GM12878 (cell line): ENCODE measurements at regions not wholly inside any gene's neighbourhood (a gene's known extent, or its start where the extent isn't known, plus 50 kb on each side); places are given as distances from the start of the nearest gene placed in this dataset.
"Not testable (repeated sequence)": the region's sequence is repeated elsewhere in the genome, so short reads cannot be mapped to it uniquely, and the experiment has no call there.

Experiments
- ATAC-seq: fragments of 200-7000 bp; cut with Tn5 transposase; 3 replicates; pipeline ENCODE4 v1.9.1; 2020; ENCODE audit warnings: mild to moderate bottlenecking, moderate library complexity
- BruUV-seq: library from RNA; stranded (reverse); fragments of 400-500 nt; replicated peaks from 2 replicates; lab custom pipeline; 2021; lab: Mats Ljungman, UMichigan
- CTCF ChIA-PET: fragments of 300-600 bp; sonication (Branson Sonifier 250); formaldehyde crosslinking; extraction: SDS; loops from one replicate; lab custom pipeline; 2021; ENCODE audit warnings: inconsistent platforms; lab: Yijun Ruan, JAX
- POLR2A ChIA-PET: fragments of 350-600 bp; formaldehyde crosslinking; extraction: SDS; loops from one replicate; lab custom pipeline; 2021; ENCODE audit warnings: inconsistent platforms; lab: Charles Lee
- RAD21 ChIA-PET: fragments of 300-600 bp; sonication (Branson Sonifier 250); formaldehyde crosslinking; loops from one replicate; lab custom pipeline; 2023; ENCODE audit warnings: antibody characterized with exemption; ENCODE audit not compliant: unreplicated experiment; lab: Charles Lee
- SMC1A ChIA-PET: fragments of 300-600 bp; sonication (Branson Sonifier 250); formaldehyde crosslinking; loops from one replicate; lab custom pipeline; 2023; ENCODE audit not compliant: unreplicated experiment, uncharacterized antibody; lab: Charles Lee
- DNase-seq: peaks from one replicate; pipeline ENCODE4 v3.0.0-alpha.2; 2011; ENCODE audit warnings: low read depth, low spot score
- FAIRE-seq: peaks from 3 replicates; lab custom pipeline; 2011; peaks lifted over from hg19 to GRCh38; lab: Jason Lieb, UNC
- H2AFZ ChIP-seq: 2 replicates; pipeline ENCODE4 v1.6.0; 2011; ENCODE audit warnings: low read depth, low read length, control low read depth; ENCODE audit not compliant: control insufficient read depth
- H3K27ac ChIP-seq: 2 replicates; pipeline ENCODE4 v1.5.1; 2011; ENCODE audit warnings: control low read depth; ENCODE audit not compliant: control insufficient read depth, insufficient read depth
- H3K27me3 ChIP-seq, 2 experiments: replicated peaks in 1 of 2; 2 replicates each; pipeline versions ENCODE4 v1.6.0 to v1.6.1; 2011; ENCODE audit warnings: low read length in 1 of 2; ENCODE audit not compliant: control insufficient read depth in 2 of 2, insufficient read depth in 2 of 2
- H3K36me3 ChIP-seq, 2 experiments: 2 replicates each; pipeline ENCODE4 v1.5.1; 2011; ENCODE audit warnings: low read length in 1 of 2; ENCODE audit not compliant: control insufficient read depth in 2 of 2, insufficient read depth in 2 of 2
- H3K4me1 ChIP-seq: 2 replicates; pipeline ENCODE4 v1.6.1; 2011; ENCODE audit warnings: mild to moderate bottlenecking, low read length, moderate library complexity, mixed read lengths; ENCODE audit not compliant: control insufficient read depth, insufficient read depth
- H3K4me2 ChIP-seq: 2 replicates; pipeline ENCODE4 v1.6.0; 2011; ENCODE audit warnings: control low read depth; ENCODE audit not compliant: control insufficient read depth, insufficient read depth
- H3K4me3 ChIP-seq: fragments of 200-600 bp; sonication (generic); 2 replicates; pipeline ENCODE4 v1.5.1; 2016
- H3K79me2 ChIP-seq: 2 replicates; pipeline ENCODE4 v1.6.0; 2011; ENCODE audit warnings: low read length; ENCODE audit not compliant: control insufficient read depth, insufficient read depth
- H3K9ac ChIP-seq: 2 replicates; pipeline ENCODE4 v1.8.0; 2011; ENCODE audit warnings: low read length, control low read depth, mixed read lengths; ENCODE audit not compliant: control insufficient read depth, insufficient read depth
- H3K9me3 ChIP-seq: replicated peaks from 3 replicates; pipeline ENCODE4 v1.5.1; 2011; ENCODE audit warnings: mild to moderate bottlenecking, low read length; ENCODE audit not compliant: control insufficient read depth, insufficient read depth
- H4K20me1 ChIP-seq: 2 replicates; pipeline ENCODE4 v1.6.0; 2011; ENCODE audit not compliant: control insufficient read depth, insufficient read depth
- GABPA ChIP-seq: IDR thresholded peaks from 2 replicates; pipeline ENCODE4 v1.6.1; 2014; ENCODE audit warnings: antibody characterized with exemption, low read depth, mild to moderate bottlenecking, inconsistent platforms
- KAT2A ChIP-seq: conservative IDR thresholded peaks from 2 replicates; pipeline ENCODE4 v1.6.1; 2011; ENCODE audit warnings: low read depth, low read length; ENCODE audit not compliant: control insufficient read depth
- NFIC ChIP-seq: IDR thresholded peaks from 2 replicates; pipeline ENCODE4 v1.6.1; 2012; ENCODE audit warnings: low read depth, mild to moderate bottlenecking, inconsistent platforms, low read length, moderate library complexity
- SMAD5 ChIP-seq: IDR thresholded peaks from 2 replicates; pipeline ENCODE4 v1.6.1; 2016; ENCODE audit warnings: antibody characterized with exemption, low read depth
- TAF1 ChIP-seq: IDR thresholded peaks from 2 replicates; pipeline ENCODE4 v1.6.1; 2011; ENCODE audit warnings: mild to moderate bottlenecking, low read depth, low read length, borderline replicate concordance
- WGBS: methylation state at CpG from one replicate; pipeline ENCODE4 v1.1.6; 2016; ENCODE audit warnings: low lambda C conversion rate; ENCODE audit not compliant: insufficient replicate concordance, insufficient coverage; ENCODE audit errors: missing lambda C conversion rate; 5-methylcytosine and 5-hydroxymethylcytosine counted together
- in situ Hi-C: fragments of 300-500 bp; cut with MboI; formaldehyde crosslinking; loops from 9 replicates; pipeline ENCODE4 v1.14.3; 2018; ENCODE audit warnings: mixed read lengths
- intact Hi-C: fragments of 100-400 bp; cut with micrococcal nuclease; formaldehyde crosslinking; loops from one replicate; pipeline ENCODE4 v1.14.2; 2022; ENCODE audit not compliant: unreplicated experiment
- TF ChIP-seq, protein P1 (sequence below): fragments of 450-650 bp; IDR thresholded peaks from 2 replicates; pipeline ENCODE4 v1.6.1; 2017; ENCODE audit warnings: mild to moderate bottlenecking
- TF ChIP-seq, protein P2 (sequence below): fragments of 450-650 bp; IDR thresholded peaks from 2 replicates; pipeline ENCODE4 v1.6.1; 2014; ENCODE audit warnings: mild to moderate bottlenecking
- TF ChIP-seq, protein P3 (sequence below): IDR thresholded peaks from 2 replicates; pipeline ENCODE4 v1.6.1; 2011; ENCODE audit warnings: low read depth, low read length, improper control_type of control experiment, borderline replicate concordance
- TF ChIP-seq, protein P4 (sequence below): fragments of 450-650 bp; IDR thresholded peaks from 2 replicates; pipeline ENCODE4 v1.6.1; 2017; ENCODE audit warnings: antibody characterized with exemption, mild to moderate bottlenecking, moderate library complexity

DNA sequence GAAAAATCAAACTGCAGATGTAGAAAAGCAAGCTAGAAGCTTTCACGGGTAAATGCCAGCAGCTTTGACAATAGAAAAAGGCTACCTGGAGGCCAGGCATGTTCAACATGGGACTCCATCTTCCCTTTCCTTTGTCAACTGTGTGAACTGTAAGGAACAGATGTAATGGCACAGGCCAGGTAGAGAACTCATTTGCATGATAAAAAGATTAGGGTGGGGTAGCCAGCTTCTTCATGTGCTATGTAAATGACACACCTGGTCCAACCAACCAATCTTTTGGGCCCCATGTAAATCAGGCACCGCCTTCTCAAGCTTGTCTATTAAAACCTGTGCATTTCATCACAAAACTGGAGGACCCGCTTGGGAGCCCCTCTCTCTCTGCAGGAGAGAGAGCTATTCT lies 686.5 kb upstream of the GOLIM4 start (continued):
- TF ChIP-seq, protein P1, sequence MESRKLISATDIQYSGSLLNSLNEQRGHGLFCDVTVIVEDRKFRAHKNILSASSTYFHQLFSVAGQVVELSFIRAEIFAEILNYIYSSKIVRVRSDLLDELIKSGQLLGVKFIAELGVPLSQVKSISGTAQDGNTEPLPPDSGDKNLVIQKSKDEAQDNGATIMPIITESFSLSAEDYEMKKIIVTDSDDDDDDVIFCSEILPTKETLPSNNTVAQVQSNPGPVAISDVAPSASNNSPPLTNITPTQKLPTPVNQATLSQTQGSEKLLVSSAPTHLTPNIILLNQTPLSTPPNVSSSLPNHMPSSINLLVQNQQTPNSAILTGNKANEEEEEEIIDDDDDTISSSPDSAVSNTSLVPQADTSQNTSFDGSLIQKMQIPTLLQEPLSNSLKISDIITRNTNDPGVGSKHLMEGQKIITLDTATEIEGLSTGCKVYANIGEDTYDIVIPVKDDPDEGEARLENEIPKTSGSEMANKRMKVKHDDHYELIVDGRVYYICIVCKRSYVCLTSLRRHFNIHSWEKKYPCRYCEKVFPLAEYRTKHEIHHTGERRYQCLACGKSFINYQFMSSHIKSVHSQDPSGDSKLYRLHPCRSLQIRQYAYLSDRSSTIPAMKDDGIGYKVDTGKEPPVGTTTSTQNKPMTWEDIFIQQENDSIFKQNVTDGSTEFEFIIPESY = no peak
- TF ChIP-seq NFIC (no peak), TAF1 (no peak), KAT2A (no peak), SMAD5 (no peak), GABPA (no peak)
- TF ChIP-seq, protein P2, sequence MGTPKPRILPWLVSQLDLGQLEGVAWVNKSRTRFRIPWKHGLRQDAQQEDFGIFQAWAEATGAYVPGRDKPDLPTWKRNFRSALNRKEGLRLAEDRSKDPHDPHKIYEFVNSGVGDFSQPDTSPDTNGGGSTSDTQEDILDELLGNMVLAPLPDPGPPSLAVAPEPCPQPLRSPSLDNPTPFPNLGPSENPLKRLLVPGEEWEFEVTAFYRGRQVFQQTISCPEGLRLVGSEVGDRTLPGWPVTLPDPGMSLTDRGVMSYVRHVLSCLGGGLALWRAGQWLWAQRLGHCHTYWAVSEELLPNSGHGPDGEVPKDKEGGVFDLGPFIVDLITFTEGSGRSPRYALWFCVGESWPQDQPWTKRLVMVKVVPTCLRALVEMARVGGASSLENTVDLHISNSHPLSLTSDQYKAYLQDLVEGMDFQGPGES = no peak
- TF ChIP-seq, protein P3, sequence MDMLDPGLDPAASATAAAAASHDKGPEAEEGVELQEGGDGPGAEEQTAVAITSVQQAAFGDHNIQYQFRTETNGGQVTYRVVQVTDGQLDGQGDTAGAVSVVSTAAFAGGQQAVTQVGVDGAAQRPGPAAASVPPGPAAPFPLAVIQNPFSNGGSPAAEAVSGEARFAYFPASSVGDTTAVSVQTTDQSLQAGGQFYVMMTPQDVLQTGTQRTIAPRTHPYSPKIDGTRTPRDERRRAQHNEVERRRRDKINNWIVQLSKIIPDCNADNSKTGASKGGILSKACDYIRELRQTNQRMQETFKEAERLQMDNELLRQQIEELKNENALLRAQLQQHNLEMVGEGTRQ = no peak
- TF ChIP-seq, protein P4, sequence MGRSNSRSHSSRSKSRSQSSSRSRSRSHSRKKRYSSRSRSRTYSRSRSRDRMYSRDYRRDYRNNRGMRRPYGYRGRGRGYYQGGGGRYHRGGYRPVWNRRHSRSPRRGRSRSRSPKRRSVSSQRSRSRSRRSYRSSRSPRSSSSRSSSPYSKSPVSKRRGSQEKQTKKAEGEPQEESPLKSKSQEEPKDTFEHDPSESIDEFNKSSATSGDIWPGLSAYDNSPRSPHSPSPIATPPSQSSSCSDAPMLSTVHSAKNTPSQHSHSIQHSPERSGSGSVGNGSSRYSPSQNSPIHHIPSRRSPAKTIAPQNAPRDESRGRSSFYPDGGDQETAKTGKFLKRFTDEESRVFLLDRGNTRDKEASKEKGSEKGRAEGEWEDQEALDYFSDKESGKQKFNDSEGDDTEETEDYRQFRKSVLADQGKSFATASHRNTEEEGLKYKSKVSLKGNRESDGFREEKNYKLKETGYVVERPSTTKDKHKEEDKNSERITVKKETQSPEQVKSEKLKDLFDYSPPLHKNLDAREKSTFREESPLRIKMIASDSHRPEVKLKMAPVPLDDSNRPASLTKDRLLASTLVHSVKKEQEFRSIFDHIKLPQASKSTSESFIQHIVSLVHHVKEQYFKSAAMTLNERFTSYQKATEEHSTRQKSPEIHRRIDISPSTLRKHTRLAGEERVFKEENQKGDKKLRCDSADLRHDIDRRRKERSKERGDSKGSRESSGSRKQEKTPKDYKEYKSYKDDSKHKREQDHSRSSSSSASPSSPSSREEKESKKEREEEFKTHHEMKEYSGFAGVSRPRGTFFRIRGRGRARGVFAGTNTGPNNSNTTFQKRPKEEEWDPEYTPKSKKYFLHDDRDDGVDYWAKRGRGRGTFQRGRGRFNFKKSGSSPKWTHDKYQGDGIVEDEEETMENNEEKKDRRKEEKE = no peak

DNA sequence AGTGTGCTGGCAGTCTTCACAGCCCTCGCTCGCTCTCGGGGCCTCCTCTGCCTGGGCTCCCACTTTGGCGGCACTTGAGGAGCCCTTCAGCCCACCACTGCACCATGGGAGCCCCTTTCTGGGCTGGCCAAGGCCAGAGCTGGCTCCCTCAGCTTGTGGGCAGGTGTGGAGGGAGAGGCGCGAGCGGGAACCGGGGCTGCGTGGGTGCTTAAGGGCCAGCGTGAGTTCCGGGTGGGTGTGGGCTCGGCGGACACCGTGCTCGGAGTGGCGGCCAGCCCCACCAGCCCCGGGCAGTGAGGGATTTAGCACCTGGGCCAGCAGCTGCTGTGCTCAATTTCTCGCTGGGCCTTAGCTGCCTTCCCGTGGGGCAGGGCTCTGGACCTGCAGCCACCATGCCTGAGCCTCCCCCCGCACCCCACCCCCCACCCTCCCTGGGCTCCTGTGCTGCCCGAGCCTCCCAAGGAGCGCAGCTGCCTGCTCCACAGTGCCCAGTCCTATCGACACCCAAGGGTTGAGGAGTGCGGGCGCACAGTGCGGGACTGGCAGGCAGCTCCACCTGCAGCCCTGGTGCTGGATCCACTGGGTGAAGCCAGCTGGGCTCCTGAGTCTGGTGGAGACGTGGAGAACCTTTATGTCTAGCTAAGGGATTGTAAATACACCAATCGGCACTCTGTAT lies 684.4 kb upstream of the GOLIM4 start:
- CTCF ChIA-PET = interaction anchor here (1.0 kb wide), 1 partner anchor 67 kb away, joined by 3 read pairs; no protein-coding TSS in a partner anchor
- in situ Hi-C loops, H3K36me3 ChIP-seq, H2AFZ ChIP-seq, SMC1A ChIA-PET, FAIRE-seq, H3K9me3 ChIP-seq, H3K79me2 ChIP-seq, H3K4me3 ChIP-seq, H3K27ac ChIP-seq, H4K20me1 ChIP-seq, intact Hi-C loops, H3K4me1 ChIP-seq, ATAC-seq, POLR2A ChIA-PET, H3K9ac ChIP-seq, DNase-seq, H3K27me3 ChIP-seq, RAD21 ChIA-PET, H3K4me2 ChIP-seq, BruUV-seq: not testable (repeated sequence)
- 66% methylated on average over 22 of the region's 28 CpGs for WGBS
